Breast epithelium (tissue), 4 donors: ENCODE measurements at regions not wholly inside any gene's neighbourhood (a gene's known extent, or its start where the extent isn't known, plus 50 kb on each side); places are given as distances from the start of the nearest gene placed in this dataset.

Experiments
- DNase-seq, 2 donors: peaks; one replicate each; pipeline ENCODE4 v3.0.0-alpha.2; 2019; ENCODE audit warnings: low spot score in 2 of 2
- H3K27ac ChIP-seq, 2 donors: fragments of 200-600 bp; sonication (generic) in 1 of 2; one replicate each; pipeline ENCODE4 v1.5.1; 2016 to 2019; ENCODE audit warnings: mild to moderate bottlenecking in 1 of 2
- H3K27me3 ChIP-seq, 2 donors: fragments of 200-600 bp; sonication (generic) in 1 of 2; one replicate each; pipeline versions ENCODE4 v1.5.1 to v1.6.0; 2017 to 2019; ENCODE audit warnings: control low read depth in 1 of 2, mild to moderate bottlenecking in 1 of 2
- H3K36me3 ChIP-seq: fragments of 200-600 bp; one replicate; pipeline ENCODE4 v1.5.1; 2019
- H3K4me1 ChIP-seq, 2 donors: fragments of 200-600 bp; sonication (generic); one replicate each; pipeline ENCODE4 v1.5.1; 2016 to 2019; ENCODE audit warnings: control low read depth in 1 of 2
- H3K4me3 ChIP-seq, 3 donors: fragments of 200-600 bp; sonication (generic); 1 replicate in 2 of 3; 2 replicates in 1 of 3; pipeline ENCODE4 v1.5.1; 2016 to 2019; ENCODE audit warnings: mild to moderate bottlenecking in 3 of 3, moderate library complexity in 2 of 3
- H3K9me3 ChIP-seq, 2 donors: fragments of 200-600 bp; sonication (generic) in 1 of 2; one replicate each; pipeline ENCODE4 v1.5.1; 2016 to 2019; ENCODE audit warnings: control low read depth in 1 of 2
- POLR2A ChIP-seq: fragments of 450-650 bp; IDR thresholded peaks from one replicate; pipeline ENCODE4 v1.6.1; 2016; ENCODE audit warnings: antibody characterized with exemption, mild to moderate bottlenecking, moderate library complexity
- POLR2AphosphoS5 ChIP-seq, 3 donors: sonication (generic); formaldehyde crosslinking; IDR thresholded peaks; one replicate each; pipeline ENCODE4 v1.6.1; 2017; ENCODE audit warnings: antibody characterized with exemption in 3 of 3
- intact Hi-C: fragments of 100-400 bp; cut with DNase I; formaldehyde crosslinking; loops from one replicate; pipeline ENCODE4 v1.15.1; 2023; ENCODE audit warnings: low total_unique reads
- TF ChIP-seq, protein P1 (sequence below), 3 donors: fragments of 450-650 bp; IDR thresholded peaks; one replicate each; pipeline ENCODE4 v1.5.1; 2016 to 2017; ENCODE audit warnings: antibody characterized with exemption in 3 of 3, mild to moderate bottlenecking in 3 of 3, moderate library complexity in 3 of 3

GRCh38 chr3:59444676-59445075 lies 394.9 kb upstream of the CFAP20DC start:
- H3K27me3 ChIP-seq, result no peaks in the 10 kb centered on the region
- no peaks in the 10 kb centered on the region for H3K9me3 ChIP-seq
- intact Hi-C loops, result no loop called here
- no peak overlapping the region for H3K27ac ChIP-seq
- no peaks in the 10 kb centered on the region for H3K4me1 ChIP-seq
- no peak overlapping the region for H3K4me3 ChIP-seq
- no peak for TF ChIP-seq POLR2A
- TF ChIP-seq, protein P1, sequence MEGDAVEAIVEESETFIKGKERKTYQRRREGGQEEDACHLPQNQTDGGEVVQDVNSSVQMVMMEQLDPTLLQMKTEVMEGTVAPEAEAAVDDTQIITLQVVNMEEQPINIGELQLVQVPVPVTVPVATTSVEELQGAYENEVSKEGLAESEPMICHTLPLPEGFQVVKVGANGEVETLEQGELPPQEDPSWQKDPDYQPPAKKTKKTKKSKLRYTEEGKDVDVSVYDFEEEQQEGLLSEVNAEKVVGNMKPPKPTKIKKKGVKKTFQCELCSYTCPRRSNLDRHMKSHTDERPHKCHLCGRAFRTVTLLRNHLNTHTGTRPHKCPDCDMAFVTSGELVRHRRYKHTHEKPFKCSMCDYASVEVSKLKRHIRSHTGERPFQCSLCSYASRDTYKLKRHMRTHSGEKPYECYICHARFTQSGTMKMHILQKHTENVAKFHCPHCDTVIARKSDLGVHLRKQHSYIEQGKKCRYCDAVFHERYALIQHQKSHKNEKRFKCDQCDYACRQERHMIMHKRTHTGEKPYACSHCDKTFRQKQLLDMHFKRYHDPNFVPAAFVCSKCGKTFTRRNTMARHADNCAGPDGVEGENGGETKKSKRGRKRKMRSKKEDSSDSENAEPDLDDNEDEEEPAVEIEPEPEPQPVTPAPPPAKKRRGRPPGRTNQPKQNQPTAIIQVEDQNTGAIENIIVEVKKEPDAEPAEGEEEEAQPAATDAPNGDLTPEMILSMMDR (IDR thresholded peaks at IDR 0.05), result no peak
- no peak for TF ChIP-seq POLR2AphosphoS5 (IDR thresholded peaks at IDR 0.05)
- DNase-seq, result no peak
- H3K36me3 ChIP-seq, result no peaks in the 10 kb centered on the region

DNA sequence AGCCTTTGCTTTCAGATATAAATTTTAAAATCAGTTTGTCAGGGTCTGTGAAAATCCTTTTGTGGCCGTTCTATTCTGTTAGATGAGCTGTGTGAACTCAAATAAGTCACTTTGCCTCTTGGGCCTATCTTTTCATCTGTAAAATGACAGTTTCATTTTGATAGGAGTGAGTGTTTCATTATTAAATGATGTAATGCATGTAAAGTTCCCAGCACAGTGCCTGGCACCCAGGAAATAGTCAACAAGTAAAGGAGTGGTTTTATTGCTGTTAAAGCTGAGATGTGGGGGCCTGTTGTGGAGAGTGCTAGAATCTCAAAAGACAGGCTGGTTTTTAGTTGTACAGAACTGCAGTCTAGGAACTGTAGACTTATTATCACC lies 394.5 kb upstream of the CFAP20DC start:
- no peaks in the 10 kb centered on the region for H3K9me3 ChIP-seq
- TF ChIP-seq POLR2AphosphoS5 (IDR thresholded peaks at IDR 0.05) (no peak), POLR2A (no peak)
- TF ChIP-seq, protein P1 (IDR thresholded peaks at IDR 0.05), result no peak
- no peaks in the 10 kb centered on the region for H3K36me3 ChIP-seq
- no peaks in the 10 kb centered on the region for H3K27me3 ChIP-seq
- DNase-seq, result no peak
- no peaks in the 10 kb centered on the region for H3K4me1 ChIP-seq
- no peak overlapping the region for H3K27ac ChIP-seq
- no peak overlapping the region for H3K4me3 ChIP-seq
- intact Hi-C loops, result no loop called here

- TF ChIP-seq POLR2A (no peak), POLR2AphosphoS5 (IDR thresholded peaks at IDR 0.05) (no peak)
- TF ChIP-seq, protein P1 (IDR thresholded peaks at IDR 0.05), result no peak
- no peaks in the 10 kb centered on the region for H3K36me3 ChIP-seq
- H3K27me3 ChIP-seq, result no peaks in the 10 kb centered on the region
- no peak for DNase-seq
- intact Hi-C loops, result no loop called here
- H3K27ac ChIP-seq, result no peak overlapping the region
- H3K9me3 ChIP-seq, result no peaks in the 10 kb centered on the region
- H3K4me3 ChIP-seq, result no peak overlapping the region
- no peaks in the 10 kb centered on the region for H3K4me1 ChIP-seq
Measured at GRCh38 chr3:59443618-59444293, 393.9 kb upstream of the CFAP20DC start.

- Histone ChIP-seq H3K4me1 (no peaks in the 10 kb centered on the region), H3K27me3 (no peaks in the 10 kb centered on the region), H3K9me3 (no peaks in the 10 kb centered on the region), H3K36me3 (no peaks in the 10 kb centered on the region), H3K27ac (no peak overlapping the region), H3K4me3 (no peak overlapping the region)
- DNase-seq, result no peak
- TF ChIP-seq, protein P1 (IDR thresholded peaks at IDR 0.05), result no peak
- TF ChIP-seq POLR2A (no peak), POLR2AphosphoS5 (IDR thresholded peaks at IDR 0.05) (no peak)
- intact Hi-C loops, result no loop called here
Measured at GRCh38 chr3:59442046-59442445, 392.2 kb upstream of the CFAP20DC start.

GRCh38 chr3:59440285-59441028 lies 390.6 kb upstream of the CFAP20DC start:
- no peak for TF ChIP-seq POLR2A
- TF ChIP-seq, protein P1 (IDR thresholded peaks at IDR 0.05), result no peak
- Histone ChIP-seq H3K4me1 (no peaks in the 10 kb centered on the region), H3K27me3 (no peaks in the 10 kb centered on the region), H3K9me3 (no peaks in the 10 kb centered on the region), H3K4me3 (no peak overlapping the region), H3K27ac (no peak overlapping the region), H3K36me3 (no peaks in the 10 kb centered on the region)
- intact Hi-C loops, result no loop called here
- DNase-seq, result no peak
